GM04504 (cell line): ENCODE measurements at regions not wholly inside any gene's neighbourhood (a gene's known extent, or its start where the extent isn't known, plus 50 kb on each side); places are given as distances from the start of the nearest gene placed in this dataset.
A peak's percentile ranks its signal among the peaks of the same experiment; 100 is the strongest.
"Not testable (repeated sequence)": the region's sequence is repeated elsewhere in the genome, so short reads cannot be mapped to it uniquely, and the experiment has no call there.

Experiments
- DNase-seq: peaks from one replicate; pipeline ENCODE4 v3.0.0-alpha.2; 2012; ENCODE audit warnings: low read depth

DNA sequence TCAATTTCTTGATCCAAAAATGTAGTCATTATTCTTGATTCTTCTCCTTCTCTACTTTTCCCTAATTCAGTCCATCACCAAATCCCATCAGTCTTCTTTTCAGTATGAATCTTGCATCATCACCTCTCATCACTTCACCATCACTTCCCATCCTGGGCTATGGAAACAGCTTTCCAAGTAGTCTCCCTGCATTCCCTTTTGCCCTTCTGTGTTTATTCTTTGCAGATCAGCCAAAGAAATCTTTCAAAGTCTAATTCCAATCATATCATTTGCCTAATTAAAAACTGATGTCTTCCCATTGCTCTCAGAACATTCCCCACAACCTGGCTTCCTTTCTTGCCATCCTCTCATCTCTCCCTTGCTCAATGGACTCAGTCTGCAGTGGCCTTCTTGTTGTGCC, 201.7 kb upstream of the ADAMTS3 start:
- DNase-seq = no peak

DNA sequence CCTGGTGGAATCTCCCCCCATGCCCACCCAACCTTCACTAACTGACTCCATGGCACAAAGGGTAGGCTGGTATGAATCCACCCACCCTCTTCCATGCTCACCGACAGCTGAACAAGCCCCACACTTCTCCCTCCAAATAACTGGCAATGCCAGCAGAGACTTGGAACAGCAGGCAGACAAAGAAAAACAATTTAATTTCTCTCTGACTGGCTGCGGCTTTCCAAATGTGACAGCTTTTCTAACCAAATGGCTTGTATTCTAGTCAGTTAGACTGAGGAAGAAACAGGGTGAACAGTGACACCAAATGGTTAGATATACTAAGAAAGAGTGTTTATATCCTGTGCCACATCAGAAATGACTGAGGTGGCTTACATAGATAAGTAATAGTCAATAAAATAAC, 199.3 kb upstream of the ADAMTS3 start:
- DNase-seq = no peak

DNA sequence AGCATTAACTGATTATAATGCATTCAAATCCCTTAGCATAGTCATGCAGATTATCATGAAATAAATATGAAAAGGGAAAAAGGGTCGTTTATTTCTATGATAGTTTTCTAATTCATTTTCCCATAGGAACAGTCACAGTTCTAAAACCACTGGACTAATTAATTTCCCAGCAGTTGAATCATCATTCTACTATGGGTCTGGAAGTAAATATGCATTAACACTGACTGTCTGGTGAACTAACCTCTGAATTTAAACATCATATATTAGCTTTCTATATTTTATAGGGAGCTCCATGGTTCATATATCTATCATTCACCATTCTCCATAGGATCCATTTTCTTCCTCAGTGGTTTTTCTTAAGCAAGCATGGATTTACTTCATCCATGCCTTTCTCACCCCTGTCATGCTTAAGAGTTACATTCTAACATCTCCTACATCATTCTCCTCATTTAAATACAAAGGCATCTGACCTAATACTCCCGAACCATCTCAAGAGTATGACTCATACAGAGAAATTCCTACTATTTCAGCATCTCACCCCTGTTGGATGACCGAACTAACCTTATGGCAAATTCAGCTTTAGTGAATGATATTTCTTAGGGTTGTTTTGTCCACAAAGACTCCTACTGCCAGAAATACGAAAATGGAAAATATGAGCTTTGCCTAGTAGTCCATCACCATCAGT, 198.7 kb upstream of the ADAMTS3 start:
- no peak for DNase-seq

DNA sequence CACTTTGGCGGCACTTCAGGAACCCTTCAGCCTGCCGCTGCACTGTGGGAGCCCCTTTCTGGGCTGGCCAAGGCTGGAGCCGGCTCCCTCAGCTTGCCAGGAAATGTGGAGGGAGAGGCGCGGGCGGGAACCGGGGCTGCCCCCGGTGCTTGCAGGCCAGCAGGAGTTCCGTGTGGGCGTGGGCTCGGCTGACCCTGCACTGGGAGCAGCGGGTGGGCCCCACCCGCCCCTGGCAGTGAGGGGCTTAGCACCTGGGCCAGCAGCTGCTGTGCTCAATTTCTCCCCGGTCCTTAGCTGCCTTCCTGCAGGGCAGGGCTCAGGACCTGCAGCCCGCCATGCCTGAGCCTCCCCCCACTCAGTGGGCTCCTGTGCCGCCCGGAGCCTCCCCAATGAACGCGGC, 196.8 kb upstream of the ADAMTS3 start:
- not testable (repeated sequence) for DNase-seq

DNA sequence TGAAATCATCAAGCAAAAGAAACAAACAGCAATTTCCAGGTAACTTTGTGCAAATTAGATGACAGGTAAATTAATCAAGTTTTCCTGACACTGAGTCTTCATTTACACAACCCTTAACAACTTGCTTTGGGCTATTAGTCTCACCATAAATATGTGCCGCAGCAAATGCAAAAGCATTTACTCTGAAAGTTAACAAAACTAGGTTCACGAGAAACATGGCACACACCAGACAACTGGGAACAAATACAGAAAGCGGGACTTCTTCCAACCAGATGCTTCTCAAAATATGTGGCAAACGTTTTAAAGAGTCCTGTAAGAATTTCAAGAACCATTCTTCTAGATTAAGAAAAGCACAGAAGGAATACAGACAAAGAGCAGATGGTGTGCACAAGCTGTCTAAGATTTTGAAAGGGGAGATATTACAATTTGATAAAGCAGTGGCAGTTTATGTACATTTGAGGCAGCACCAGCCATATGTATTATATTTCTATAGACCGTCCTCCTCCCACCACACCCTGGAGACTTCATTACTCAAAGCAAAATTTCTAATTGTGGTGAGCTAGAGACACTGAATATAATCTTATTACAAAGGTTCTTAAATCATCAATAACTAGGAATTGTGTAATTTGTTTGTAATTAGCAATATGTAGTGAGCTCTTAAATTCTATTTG, 192.5 kb upstream of the ADAMTS3 start:
- no peak for DNase-seq

DNA sequence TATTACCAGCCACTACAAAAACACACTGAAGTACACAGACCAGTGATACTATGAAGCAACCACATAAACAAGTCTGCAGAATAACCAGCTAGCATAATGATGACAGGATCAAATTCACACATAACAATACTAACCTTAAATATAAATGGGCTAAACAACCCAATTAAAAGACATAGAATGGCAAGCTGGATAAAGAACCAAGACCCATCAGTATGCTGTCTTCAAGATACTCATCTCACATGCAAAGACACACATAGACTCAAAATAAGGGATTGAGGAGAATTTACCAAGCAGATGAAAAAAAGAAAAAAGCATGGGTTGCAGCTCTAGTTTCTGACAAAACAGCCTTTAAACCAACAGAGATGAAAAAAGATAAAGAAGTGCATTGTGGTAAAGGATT, 184.4 kb upstream of the ADAMTS3 start:
- not testable (repeated sequence) for DNase-seq

DNA sequence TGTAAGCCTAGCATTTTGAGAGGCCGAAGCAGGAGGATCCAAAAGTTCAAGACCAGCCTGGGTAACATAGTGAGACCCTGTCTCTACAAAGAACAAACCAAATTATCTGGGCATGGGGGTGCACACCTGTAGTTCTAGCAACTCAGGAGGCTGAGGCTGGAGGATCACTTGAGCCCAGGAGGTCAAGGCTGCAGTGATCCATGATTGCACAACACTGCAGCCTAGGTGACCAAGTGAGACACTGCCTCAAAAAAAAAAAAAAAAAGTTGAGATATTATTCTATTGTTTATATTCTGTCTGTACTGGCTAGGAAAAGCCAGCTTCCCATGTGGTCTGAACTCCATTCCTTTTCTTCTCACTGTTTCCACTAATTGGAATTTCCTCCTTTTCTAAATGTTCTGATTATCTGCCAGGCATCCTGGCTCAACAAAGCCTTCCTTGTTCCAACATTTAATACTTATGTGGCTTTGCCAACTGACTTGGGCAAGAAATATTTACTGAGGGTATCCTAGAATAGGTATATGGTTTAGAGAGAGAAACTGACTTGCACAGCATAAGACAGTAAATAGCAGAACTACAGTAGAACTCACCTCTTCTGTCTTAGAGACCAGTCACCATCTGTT, 175.2 kb upstream of the ADAMTS3 start:
- no peak for DNase-seq

DNA sequence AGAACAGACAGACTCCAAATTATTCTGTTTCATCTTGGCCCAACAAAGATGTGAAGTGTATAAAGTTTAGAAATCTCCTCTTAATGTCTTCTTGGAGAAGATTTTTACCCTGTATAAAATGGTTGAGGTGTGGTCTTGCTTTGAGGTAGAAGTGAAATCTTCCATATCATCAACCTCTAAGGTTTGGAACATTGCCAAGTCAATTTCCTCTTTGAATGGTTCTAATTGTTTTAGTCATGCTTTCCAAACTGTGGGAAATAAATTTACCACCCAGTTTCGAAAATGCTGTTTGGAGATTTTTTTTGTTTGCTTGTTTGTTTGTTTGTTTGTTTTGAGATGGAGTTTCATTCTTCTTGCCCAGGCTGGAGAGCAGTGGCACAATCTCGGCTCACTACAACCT, 174.1 kb upstream of the ADAMTS3 start:
- DNase-seq = no peak

DNA sequence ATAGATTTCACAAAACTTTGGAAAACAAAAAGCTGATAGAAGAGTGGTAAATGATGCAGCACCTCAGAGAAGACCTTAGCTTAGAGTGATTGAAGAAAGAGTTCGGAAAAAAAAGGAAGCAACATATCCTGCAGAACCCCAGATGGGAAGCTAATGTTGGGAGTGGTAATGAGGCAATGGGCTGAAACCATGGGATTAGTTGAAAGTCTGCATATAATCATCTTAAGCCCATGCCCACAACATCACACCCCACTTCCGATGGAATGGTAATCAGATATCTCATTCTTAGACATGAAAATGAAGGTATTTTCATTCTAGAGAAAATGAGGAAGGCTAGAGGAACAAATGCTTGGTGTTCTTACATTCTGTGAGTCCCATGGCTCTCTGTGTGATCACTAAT, 146.3 kb upstream of the ADAMTS3 start:
- DNase-seq = no peak

DNA sequence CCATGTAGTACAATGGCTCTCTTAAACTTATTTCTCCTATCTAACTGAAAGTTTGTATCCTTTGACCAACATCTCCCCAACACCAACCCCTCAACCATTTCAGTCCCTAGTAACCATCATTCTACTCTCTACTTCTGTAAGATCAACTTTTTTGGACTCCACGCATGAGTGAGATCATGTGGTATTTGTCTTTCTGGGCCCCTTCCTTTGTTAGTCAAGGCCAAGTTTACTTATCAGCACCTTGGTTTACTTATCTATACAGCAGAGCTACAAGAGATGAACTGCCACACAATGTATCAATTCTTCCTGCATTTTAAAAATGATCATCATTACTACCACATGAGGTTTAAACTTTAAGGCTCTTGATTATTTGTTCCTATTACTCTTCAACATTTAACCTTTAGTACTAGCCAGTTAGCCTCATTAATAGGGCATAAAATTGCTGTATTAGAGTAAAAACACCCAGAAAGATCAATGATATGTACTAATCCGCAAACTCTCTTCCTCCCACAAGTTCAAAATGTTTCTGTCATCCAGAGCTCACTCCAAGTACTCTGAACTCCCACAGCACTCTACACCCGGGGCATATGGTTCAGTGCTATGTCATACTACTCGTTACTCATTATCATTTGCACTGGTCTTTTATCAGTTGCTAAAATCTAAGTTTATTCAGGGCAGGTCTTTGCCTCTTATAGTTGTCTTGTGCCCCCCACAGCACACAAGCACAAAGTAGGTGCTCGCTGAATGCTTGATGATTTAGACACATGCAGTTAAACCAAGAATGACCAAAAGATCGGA, 145.7 kb upstream of the ADAMTS3 start:
- DNase-seq = no peak

DNA sequence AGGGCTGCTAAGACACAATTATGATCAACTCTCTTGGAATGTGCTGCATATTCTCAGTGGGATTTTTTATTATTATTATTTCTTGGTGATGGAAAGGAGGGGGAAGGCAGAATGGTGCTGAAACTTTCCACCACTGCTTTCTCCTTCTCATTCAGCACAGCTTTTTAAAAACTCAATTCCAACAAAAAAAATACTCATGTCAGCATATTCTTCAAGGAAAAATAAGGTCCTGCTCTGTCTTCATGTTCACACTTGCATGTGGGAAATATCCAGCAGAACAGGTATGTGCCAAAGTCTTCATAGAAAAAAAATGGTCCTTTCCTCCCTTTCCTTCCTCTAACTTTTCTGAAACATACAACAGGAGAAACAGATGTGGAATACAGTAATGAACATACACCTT, 144.0 kb upstream of the ADAMTS3 start:
- DNase-seq = no peak

DNA sequence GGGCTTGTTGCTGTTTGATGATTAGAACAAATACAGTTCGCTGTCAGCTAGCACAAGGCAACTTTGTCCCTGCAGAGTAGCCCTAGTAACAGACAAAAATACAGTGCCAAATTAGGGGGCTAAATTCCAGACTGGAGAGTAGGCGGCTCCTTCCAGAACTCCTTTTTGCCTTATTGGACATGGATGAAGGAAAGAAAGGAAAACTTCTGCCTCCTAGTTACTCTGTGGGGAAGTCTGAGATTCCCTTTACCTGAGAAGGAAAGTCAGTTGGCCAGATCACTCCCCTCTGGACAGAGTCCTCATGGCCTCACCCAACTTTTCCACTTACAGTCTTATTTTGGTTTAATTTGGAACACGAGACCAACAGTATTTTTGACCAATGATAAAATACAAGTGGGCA, 140.5 kb upstream of the ADAMTS3 start:
- DNase-seq = no peak

DNA sequence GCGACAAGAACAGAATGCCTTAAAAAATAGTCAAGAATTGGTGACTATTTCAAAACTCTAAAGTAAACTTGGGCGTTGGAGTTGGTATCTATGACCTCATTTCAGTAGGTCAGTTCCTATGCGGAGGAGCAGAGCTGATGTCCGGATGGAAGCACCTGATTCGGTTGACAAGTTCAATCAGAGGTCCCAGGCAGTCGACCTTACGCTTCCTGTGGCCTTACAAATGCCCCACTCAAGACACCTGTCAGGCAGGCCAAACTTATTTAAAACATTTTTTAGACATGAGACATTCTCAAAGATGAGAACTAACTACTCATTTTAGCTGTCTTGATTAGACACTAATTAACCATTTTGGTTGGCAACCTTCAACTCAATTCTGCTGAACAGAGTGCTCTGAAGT, 137.7 kb upstream of the ADAMTS3 start:
- DNase-seq = no peak

DNA sequence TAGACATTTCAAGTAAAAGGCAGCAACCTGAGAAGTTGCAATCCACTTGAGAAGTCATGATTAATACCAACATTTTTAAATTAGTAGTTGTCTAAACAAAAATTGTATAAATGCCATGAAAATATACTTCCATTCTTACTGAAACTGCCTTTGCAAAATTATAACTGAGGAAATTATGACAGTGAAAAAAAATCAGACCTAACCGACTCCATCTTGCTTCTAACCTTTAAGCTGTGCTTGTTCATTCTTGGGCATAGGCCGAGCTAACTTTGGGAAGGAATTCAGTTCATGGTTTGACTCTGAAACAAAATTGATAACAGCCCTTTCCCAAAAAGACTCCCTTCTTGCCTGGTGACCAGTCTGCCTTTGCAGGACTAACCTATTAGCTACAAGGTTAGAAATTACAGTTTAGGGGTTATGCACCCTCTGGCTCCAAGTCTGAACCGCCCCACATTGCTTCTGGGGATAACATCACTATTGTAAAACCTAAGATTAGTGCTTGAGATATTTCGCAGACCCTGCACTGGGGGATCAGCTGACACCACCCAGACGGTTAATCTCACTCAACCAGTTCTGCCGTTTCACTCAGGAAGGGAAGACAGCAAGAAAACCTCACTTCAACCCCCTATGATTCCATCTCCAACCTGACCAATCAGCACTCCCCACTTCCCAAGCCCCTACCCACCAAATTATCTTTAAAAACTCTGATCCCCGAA, 136.1 kb upstream of the ADAMTS3 start:
- not testable (repeated sequence) for DNase-seq

DNA sequence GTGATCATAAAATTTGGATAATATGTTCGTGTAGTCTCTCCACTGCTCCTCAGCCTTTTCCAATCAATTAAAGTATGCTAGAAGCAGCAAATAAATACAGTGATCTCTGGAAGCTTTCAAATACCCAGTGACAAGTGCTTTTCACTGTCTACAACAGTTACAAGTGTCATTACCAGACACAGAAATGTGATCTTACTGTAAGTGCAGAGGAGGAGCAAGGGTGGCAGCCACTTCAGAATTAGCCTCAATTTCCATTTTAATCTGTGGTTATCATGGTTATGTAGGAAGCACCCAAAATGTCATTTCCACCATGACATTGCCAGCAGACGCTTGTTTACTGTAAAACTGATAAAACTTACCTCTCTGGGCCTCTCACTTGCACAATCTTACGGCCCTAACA, 133.9 kb upstream of the ADAMTS3 start:
- no peak for DNase-seq

DNA sequence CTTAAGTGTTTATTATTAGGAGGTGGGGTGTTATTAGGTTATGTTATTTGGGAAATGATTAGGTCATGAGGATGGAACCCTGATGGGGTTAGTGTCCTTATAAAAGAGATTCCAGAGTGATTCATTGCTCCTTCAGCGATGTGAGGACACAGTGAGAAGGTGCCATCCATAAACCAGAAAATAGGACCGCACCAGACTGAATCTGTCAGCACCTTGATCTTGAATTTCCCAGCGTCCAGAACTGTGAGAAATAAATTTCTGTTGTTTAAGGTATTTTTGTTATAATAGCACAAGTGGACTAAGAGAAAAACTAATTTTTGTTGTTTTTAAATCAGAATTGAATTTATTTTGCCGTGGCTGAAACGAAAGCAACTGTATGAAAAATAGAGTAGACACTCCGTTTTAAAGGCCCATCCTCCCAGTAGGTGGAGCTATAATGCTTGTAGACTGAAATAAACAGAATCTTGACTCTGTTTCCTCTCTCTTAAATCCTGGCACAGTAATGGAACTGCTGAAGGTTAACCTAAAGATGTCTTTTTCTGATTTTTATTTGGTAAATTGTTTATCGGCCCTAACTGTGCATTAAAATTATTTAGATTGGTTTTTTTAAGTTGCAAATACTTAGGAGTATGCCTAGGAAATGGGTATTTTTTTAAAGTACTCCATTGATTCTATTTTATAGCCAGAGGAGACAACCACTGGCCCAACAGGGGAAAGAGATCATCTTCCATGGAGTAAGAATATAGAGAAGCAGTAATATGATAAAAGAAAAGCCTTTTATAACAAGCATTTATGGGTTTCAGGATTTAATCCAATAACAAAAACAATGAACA, 133.2 kb upstream of the ADAMTS3 start:
- peak; percentile 20 for DNase-seq

DNA sequence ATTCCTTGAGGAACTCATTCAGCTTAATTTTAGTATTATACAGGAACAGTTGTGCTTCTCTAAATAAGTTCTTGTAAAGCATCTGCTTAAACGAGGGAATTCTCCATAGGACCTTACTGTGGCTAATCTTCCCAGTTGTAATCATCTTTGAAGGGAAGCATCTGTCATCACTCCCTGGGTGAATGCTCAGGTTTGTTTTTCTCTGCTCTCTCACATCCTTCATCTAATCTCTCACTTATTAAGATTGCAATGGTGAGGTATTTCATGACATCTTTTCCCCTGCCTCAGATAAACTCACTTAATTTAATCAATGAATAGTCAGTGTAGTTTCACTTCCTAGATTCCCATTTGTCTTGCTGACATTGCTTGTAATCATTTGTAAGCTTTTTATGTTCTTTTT, 121.8 kb upstream of the ADAMTS3 start:
- DNase-seq = no peak

DNA sequence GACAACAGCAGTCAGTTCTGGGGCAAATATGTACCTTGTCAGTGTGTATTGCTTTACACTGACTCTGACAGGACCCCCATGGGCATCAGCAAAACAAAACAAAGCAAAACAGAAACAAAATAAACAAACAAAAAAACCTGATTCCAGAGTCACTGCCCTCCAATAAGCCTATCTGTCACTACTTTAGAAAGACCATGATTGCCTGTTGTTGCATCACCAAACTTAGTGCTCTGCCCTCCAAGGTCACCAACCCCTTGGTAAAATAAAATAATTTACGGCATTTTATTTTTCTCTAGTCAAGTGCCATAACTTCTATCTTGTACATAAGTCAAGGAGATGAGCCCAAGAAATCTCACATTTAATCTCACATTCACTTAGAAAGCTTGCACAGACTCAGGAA, 120.9 kb upstream of the ADAMTS3 start:
- DNase-seq = no peak

DNA sequence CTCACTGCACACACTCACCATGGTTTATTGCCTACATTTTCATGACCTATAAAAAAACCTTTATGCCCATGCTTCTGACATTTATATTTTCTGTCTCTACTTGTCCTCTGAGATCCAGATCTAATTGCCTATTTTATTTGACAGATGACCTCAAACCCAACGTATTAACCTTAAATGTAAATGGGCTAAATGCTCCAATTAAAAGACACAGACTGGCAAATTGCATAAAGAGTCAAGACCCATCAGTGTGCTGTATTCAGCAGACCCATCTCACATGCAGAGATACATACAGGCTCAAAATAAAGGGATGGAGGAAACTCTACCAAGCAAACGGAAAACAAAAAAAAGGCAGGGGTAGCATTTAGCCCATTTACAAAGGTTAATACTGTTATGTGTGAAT, 117.4 kb upstream of the ADAMTS3 start:
- not testable (repeated sequence) for DNase-seq

DNA sequence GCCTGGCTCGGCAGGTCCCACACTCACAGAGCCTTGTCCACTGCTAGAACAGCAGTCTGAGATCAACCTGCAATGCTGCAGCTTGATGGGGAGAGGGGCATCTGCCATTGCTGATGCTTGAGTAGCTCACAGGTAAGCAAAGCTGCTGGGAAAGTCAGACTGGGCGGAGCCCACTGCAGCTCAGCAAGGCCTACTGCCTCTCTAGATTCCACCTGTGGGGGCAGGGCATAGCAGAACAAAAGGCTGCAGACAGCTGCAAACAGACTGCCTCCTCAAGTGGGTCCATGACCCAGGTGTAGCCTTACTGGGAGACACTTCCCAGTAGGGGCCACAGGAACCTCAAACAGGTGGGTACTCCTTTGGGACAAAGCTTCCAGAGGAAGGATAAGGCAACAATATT, 110.6 kb upstream of the ADAMTS3 start:
- DNase-seq = no peak

DNA sequence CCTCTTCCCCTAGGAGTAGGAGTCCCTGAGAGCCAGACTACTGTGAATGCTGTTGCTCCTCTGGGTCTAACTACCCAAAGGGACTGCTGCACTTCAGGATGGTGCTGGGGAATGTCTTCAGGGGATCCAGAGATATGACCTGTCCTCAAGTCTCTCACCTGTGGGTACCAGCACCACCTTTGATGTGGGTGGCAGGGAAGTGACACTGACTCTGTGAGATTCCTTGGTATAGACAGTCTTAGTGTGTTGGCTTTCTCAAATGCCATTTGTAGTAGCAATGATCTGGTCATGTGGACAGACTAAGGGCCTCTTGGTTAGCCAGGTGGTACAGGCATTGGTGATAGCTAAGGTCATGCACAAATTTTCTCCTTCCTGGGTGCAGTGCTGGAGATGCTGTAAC, 108.9 kb upstream of the ADAMTS3 start:
- no peak for DNase-seq
